ENCODE measurements at regions not wholly inside any gene's neighbourhood (a gene's known extent, or its start where the extent isn't known, plus 50 kb on each side); places are given as distances from the start of the nearest gene placed in this dataset.
"Not testable (repeated sequence)": the region's sequence is repeated elsewhere in the genome, so short reads cannot be mapped to it uniquely, and the experiment has no call there.

- H3K9me3 ChIP-seq: no peaks in the 10 kb centered on the region
- H3K4me1 ChIP-seq: no peaks in the 10 kb centered on the region
- no peak for DNase-seq
- H3K4me3 ChIP-seq: no peak overlapping the region
- H3K27ac ChIP-seq: no peak overlapping the region
- no peak for TF ChIP-seq CTCF (IDR thresholded peaks at IDR 0.05)
- H3K9ac ChIP-seq (ENCODE audit: low read depth in 2 of 2, low read length in 2 of 2): no peak overlapping the region
- intact Hi-C loops (cut with DNase I): no loop called here
- no peaks in the 10 kb centered on the region for H3K36me3 ChIP-seq
- no peaks in the 10 kb centered on the region for H3K27me3 ChIP-seq
These were observed 127.4 kb upstream of the EDA2R start for GRCh38 chrX:66766318-66766717.

- no peak for TF ChIP-seq CTCF (IDR thresholded peaks at IDR 0.05)
- Histone ChIP-seq H3K4me3 (no peak overlapping the region), H3K4me1 (no peaks in the 10 kb centered on the region), H3K9me3 (no peaks in the 10 kb centered on the region), H3K36me3 (no peaks in the 10 kb centered on the region), H3K27ac (no peak overlapping the region), H3K9ac (ENCODE audit: low read depth in 2 of 2, low read length in 2 of 2) (no peak overlapping the region), H3K27me3 (no peaks in the 10 kb centered on the region)
- no peak for DNase-seq
- intact Hi-C loops (cut with DNase I): no loop called here
These were observed 121.8 kb upstream of the EDA2R start for GRCh38 chrX:66760651-66761050.

GRCh38 chrX:66756717-66757116 is 117.8 kb upstream of the EDA2R start:
- DNase-seq: no peak
- no peak for TF ChIP-seq CTCF (IDR thresholded peaks at IDR 0.05)
- intact Hi-C loops (cut with DNase I): no loop called here
- Histone ChIP-seq H3K9me3 (no peaks in the 10 kb centered on the region), H3K4me1 (no peaks in the 10 kb centered on the region), H3K36me3 (no peaks in the 10 kb centered on the region), H3K4me3 (no peak overlapping the region), H3K27me3 (no peaks in the 10 kb centered on the region), H3K9ac (ENCODE audit: low read depth in 2 of 2, low read length in 2 of 2) (no peak overlapping the region), H3K27ac (no peak overlapping the region)

GRCh38 chrX:66751136-66751782 is 112.4 kb upstream of the EDA2R start:
- no peak for DNase-seq
- no peak overlapping the region for H3K4me3 ChIP-seq
- no peak overlapping the region for H3K27ac ChIP-seq
- no peak for TF ChIP-seq CTCF (IDR thresholded peaks at IDR 0.05)
- no peaks in the 10 kb centered on the region for H3K9me3 ChIP-seq
- H3K36me3 ChIP-seq: no peaks in the 10 kb centered on the region
- no peaks in the 10 kb centered on the region for H3K27me3 ChIP-seq
- no peaks in the 10 kb centered on the region for H3K4me1 ChIP-seq
- intact Hi-C loops (cut with DNase I): no loop called here
- no peak overlapping the region for H3K9ac ChIP-seq (ENCODE audit: low read depth in 2 of 2, low read length in 2 of 2)

- H3K36me3 ChIP-seq; DNase-seq; H3K27ac ChIP-seq; H3K9ac ChIP-seq (ENCODE audit: low read depth in 2 of 2, low read length in 2 of 2); H3K4me1 ChIP-seq; intact Hi-C loops (cut with DNase I); H3K4me3 ChIP-seq; H3K27me3 ChIP-seq; H3K9me3 ChIP-seq: not testable (repeated sequence)
These were observed 105.6 kb upstream of the EDA2R start for GRCh38 chrX:66744519-66744918.

- Histone ChIP-seq H3K4me3 (no peak overlapping the region), H3K9ac (ENCODE audit: low read depth in 2 of 2, low read length in 2 of 2) (no peak overlapping the region), H3K36me3 (no peaks in the 10 kb centered on the region), H3K27me3 (no peaks in the 10 kb centered on the region), H3K27ac (no peak overlapping the region), H3K9me3 (no peaks in the 10 kb centered on the region), H3K4me1 (no peaks in the 10 kb centered on the region)
- intact Hi-C loops (cut with DNase I): no loop called here
- TF ChIP-seq CTCF (IDR thresholded peaks at IDR 0.05): peak; percentile 36
- no peak for DNase-seq
These were observed 92.5 kb upstream of the EDA2R start for GRCh38 chrX:66731398-66731797.

Measured in colonic mucosa (tissue), 4 donors.